OCI-LY1 (cell line): ENCODE measurements at regions not wholly inside any gene's neighbourhood (a gene's known extent, or its start where the extent isn't known, plus 50 kb on each side); places are given as distances from the start of the nearest gene placed in this dataset.

Experiments
- EZH2 ChIP-seq: fragments of 200-600 bp; sonication (generic), shearing (Covaris generic); IDR thresholded peaks from 2 replicates; pipeline ENCODE4 v1.8.0; 2017; ENCODE audit warnings: borderline replicate concordance, mixed run types, mild to moderate bottlenecking, antibody characterized with exemption, low read length, moderate library complexity, mixed read lengths
- TF ChIP-seq, protein P1 (sequence below): fragments of 200-600 bp; sonication (generic), shearing (Covaris generic); IDR thresholded peaks from 2 replicates; pipeline ENCODE4 v1.5.1; 2017; ENCODE audit warnings: mild to moderate bottlenecking, antibody characterized with exemption, low read length, moderate library complexity, mixed read lengths

DNA sequence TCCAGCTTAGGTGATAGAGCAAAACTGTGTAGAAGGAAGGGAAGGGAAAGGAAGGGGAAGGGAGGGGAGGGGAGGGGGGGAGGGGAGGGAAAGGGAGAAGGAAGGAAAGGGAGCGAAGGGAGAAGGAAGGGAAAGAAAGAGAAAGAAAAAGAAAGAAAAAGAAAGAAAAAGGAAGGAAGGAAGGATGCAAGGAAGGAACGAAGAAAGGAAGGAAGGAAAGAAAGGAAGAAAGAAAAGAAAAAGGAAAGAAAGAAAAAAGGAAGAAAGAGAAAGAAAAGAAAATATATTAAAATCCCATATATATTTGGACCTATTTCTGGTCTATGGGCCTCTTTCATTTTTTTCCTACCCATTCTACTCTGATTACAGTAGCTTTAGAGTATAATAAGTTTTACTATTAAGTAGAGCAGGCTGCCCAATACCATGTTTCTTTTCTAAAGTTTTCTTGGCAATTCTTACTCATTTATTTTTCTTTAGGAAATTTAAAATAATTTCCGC lies 229.1 kb downstream of the AUH start:
- TF ChIP-seq, protein P1, sequence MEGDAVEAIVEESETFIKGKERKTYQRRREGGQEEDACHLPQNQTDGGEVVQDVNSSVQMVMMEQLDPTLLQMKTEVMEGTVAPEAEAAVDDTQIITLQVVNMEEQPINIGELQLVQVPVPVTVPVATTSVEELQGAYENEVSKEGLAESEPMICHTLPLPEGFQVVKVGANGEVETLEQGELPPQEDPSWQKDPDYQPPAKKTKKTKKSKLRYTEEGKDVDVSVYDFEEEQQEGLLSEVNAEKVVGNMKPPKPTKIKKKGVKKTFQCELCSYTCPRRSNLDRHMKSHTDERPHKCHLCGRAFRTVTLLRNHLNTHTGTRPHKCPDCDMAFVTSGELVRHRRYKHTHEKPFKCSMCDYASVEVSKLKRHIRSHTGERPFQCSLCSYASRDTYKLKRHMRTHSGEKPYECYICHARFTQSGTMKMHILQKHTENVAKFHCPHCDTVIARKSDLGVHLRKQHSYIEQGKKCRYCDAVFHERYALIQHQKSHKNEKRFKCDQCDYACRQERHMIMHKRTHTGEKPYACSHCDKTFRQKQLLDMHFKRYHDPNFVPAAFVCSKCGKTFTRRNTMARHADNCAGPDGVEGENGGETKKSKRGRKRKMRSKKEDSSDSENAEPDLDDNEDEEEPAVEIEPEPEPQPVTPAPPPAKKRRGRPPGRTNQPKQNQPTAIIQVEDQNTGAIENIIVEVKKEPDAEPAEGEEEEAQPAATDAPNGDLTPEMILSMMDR = no peak
- no peak for TF ChIP-seq EZH2
